T1000 (cell line): ENCODE measurements at regions not wholly inside any gene's neighbourhood (a gene's known extent, or its start where the extent isn't known, plus 50 kb on each side); places are given as distances from the start of the nearest gene placed in this dataset.
"Not testable (repeated sequence)": the region's sequence is repeated elsewhere in the genome, so short reads cannot be mapped to it uniquely, and the experiment has no call there.

Experiments
- DNase-seq: peaks from one replicate; lab custom pipeline; 2025; ENCODE audit warnings: mixed read lengths; lab: John Stamatoyannopoulos, UW

DNA sequence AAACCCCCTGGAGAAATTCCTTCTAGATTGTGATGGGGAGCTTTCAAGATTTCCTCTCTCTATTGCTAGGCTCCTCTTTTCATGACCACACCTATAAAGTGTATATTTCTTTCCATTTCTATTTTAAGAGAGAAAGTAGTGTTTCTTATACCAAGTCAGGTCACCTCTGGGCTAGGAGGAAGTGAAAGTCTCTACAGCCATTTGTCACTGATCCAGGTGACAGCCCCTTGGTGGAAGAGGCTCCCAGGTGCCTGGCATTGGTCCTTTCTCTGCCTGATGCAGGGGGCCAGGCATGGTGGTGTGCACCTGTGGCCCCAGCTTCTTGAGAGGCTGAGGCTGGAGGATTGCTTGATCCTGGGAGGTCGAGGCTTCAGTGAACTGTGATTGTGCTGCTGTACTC, 64.7 kb downstream of the DHCR7 start:
- DNase-seq: no peak

DNA sequence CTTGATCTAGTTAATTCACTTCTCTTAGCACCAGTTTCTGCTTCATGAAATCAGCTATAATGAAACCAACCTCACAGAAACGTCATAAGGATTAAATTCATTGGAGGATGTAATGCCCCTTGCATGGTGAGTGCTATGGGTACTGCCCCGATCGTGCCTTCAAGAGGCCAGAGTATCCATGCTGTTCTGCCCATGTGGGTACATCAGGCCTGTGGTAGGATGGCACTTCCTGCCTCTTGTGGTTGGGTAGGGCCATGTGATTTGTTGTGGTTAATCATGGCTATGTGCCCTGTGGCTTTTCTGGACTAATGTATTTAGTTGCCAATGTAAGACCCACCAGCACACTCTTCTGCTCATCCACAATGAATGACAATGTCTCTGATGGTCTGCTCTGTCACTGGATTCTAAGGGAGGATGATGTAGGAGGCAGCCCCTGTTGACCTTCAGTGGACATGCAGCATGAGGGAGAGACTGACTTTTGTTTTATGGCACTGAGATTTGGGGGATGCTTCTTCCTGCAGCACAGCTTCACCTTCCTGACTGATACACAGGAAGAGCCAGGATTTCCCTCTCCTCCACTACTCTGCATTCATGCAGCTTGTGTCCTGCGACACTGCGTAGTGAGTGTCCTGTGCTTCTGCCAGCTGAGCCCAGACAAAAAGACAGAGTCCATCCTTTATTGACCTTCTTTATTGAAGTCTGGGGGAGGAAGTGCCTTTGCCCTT, 66.2 kb downstream of the DHCR7 start:
- DNase-seq: no peak

DNA sequence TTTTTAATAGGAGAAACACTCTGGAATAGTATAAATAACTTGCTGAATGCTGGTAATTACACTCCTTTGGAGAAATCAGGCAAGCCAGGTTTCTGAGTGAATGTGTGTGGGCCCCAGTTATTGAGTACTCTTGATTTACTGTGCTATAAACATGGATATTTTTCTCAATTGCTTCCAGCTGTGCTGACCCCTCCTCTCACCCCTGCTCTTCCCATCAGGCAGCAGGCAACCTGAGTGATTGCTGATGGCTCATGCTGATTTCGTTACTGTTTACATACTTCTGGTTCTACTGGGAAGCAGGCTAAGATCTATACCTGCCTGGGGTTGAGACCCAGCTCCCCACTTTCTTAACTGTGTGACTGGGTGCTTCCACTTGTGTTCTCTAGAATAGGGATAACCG, 68.5 kb downstream of the DHCR7 start:
- no peak for DNase-seq

DNA sequence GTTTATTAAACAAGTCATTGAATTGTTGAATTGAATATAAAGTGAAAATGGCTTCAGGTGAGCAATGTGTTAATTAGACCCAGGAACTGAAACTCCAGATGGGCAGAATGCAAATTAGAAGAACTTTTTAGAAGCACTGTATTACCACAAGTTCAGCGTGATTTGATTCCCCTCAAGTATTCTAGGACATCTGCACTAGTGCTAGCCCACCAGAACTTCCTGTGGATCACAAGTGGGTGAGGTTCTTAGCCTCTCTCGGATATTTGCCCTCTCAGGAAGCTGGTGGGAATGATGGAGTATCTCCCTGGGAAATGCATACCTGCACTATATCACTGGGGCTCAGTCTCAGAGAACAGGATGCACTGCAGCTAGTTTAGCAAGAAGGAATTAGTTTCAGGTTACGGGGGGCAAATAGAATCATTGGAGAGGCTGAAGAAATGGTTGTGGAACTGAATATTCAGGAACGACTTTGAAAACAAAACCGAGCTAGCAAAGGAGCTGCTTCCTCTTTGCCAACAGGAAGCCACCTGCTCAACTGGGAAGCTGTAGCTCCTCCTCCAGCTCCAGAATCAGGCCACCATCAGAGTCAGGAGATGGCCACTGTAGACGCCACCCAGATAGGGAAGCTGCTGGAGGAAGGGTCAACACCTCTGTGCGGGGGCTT, 74.3 kb downstream of the DHCR7 start:
- no peak for DNase-seq

DNA sequence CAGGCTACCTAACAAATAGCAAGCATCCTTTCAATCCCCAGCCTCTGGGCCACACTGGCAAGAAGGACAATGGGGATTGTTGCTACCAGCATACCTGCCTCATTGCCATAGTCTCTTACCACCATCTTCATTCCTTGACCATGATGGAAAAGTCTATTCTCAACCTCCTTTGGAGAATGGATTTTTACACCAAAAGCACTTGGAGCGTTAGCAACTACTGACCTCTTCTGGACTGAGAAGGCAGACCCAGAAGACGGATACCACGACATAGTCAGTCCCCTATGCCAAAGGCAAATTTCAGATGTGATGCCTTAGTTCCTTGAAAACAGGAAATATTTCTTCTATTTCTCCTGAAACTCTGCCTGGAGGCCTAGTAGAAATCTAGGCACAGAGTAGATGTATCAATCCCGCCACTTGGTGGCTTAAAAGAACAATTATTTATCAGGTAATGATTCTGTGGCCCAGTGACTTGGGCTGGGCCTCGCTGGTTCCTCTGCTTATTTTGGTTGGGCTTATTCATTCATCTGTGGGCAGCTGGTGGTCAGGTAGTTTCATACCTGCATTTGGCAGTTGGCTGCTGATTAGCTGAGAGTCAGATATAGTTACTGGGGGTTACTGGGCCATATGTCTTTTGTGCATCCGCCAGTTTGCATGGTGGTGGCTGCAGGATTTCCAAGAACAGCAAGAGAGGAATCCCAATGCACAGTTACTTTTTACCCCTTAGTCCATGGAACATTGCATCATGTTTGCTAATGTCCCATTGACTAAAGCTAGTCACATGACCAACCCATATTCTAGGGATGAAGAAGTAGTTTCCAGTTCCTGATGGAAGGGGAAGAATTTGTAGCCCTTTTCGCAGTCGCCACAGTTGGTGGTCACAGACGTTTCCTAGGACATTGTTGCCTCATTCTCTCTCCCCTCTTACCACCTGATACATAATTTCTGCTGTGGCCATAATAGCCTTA, 75.2 kb downstream of the DHCR7 start:
- peak; percentile 12 for DNase-seq

DNA sequence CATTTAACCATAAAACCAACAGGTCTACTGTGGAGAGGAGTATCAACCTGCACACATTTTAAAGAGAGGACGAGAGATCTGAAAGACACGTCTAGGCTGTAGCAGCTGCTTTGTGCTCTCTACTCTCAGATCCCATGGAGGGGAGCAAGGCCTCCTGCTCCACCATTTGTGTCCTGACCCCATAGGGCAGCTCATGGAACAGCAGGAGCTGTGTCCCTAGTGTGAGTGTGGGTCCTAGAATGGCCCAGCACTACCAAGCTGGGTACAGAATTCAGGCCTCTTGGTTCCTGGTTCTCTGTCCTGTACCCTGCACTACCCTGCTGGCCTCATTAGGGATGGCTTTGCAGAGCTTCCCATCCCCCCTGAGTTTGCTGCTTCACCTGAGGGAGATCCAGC, 76.5 kb downstream of the DHCR7 start:
- DNase-seq: no peak

DNA sequence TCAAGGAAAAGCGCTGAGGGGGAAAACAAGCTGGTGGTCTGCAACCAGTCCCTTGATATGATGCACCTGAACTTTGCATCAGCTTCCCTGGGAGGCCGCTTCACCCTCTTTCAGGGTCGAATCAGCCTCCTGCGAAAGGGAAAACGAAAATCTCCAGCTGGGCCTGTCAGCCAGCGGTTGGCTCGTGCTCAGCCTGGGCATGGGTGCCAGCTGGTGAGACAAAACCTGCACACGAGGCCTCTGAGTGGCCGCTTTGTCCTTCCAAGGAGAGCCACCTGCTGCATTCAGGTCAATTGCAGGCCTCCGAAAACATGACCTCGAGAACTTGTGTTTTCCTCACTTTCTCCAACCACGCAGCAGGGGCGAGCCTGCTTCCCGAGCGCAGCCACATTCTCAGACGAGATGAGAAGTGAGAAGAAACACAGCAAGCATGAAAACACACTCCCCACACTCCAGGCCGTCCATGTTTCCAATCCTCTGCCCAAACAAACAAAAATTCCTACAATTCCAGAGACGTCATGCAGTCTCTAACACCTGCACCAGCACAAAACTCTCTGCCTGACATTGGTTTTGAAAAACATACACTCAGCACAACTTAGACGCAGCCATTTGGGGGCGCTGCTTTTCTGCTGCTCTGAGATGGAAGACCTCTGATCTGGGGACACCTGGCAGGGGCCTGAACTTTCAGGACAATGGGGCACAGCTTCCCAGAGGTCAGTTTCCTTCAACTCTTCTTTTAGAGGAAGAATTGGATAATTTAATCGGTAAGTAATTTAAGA, 77.1 kb downstream of the DHCR7 start:
- DNase-seq: no peak

DNA sequence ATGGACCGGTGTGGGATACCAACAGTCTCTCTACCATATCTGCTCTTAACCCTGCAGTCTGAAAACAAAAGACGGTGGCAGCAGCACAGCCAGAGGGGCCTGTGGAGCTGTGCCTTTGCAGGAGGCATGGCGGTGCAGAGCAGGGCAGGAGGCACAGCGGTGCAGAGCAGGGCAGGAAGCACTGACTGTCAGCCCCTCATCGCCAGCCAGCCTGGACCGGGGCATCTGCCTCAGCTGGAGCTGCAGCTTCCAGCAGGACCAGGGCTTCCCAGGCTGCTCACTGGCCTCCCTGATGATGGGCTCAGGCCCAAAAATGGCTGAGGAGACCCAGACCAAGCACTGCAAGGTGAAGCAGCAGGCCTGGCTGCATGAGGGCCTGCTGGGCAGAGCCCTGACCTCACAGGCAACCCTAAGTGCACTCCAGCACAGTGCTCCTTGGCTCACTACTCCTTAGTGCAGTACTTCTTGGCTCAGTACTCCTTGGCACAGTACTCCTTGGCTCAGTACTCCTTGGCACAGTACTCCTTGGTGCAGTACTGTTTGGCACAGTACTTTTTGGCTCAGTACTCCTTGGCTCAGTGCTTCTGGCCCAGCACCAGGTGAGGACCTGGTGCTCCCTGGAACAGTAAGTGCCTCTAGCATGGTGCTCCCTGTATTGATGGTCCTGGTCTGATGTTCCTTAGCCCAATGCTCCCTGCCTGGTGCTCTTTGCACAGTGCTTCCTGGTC, 78.0 kb downstream of the DHCR7 start:
- no peak for DNase-seq

DNA sequence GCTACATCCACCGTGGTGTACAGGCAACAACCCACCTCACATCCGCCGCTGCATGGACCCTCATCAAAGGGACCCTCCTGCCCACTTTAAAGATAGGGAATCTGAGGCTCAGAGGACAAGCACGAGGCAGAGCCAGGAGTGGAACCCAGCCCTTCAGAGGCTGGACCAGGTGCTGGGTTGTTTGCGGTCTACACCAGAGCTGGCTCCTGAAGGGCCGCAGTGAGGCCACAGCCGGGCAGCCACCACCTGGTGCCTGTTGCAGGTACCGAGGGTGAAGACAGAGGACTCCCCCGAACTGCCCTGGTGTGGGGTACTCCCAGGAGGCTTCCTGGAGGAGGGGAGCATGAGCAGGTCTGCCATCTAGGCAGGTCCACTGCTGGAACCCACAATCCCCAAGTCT, 78.8 kb downstream of the DHCR7 start:
- no peak for DNase-seq

DNA sequence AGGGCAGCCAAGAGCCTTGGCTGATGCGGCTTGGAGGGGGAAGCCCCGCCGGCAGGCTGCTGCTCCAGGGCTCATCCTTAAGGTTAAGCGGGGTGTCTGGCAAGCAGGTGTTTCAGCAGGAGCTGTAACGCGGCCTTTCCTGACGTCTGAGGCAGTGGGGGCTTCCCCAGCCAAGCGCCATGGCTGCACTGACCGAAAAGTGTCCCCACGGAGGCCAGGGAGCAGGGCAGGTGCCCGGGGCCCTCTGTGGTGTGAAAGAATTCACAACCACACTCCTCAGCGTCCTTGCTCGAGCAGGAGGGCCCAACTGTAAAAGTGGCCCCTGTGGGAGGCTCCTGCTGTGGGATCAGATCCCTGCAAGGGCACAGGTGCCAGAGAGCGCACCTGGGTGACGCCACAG, 79.2 kb downstream of the DHCR7 start:
- DNase-seq: no peak

DNA sequence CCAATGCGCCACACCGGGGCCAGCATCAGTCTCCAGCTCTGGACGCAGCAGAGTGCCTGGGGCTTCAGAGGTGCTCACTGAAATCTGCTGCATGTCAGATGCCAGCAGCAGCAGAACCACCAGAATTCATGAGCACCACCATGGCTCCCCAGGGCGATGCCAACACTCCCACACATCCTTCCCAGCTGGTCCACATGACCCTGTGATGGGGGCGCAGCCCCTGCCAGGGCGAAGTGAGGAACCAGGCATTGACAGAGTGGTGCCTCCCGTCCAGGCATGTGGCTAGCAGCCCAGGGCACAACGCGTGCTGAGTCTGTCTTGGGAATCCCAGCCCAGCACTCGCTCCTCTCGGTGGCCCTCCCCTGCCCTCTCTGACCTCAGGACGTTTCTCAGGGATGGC, 80.4 kb downstream of the DHCR7 start:
- no peak for DNase-seq

DNA sequence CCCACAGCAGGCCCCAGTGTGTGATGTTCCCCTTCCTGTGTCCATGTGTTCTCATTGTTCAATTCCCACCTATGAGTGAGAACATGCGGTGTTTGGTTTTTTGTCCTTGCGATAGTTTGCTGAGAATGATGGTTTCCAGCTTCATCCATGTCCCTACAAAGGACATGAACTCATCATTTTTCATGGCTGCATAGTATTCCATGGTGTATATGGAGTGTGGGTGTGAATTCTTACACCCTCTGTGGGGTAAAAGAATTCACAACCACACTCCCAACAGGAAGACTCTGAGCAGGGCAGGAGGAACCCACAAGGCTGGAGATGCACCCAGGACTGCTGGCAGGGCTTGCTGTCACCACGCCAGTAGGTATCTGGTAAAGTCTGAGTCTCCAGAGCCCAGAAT, 80.9 kb downstream of the DHCR7 start:
- DNase-seq: not testable (repeated sequence)

DNA sequence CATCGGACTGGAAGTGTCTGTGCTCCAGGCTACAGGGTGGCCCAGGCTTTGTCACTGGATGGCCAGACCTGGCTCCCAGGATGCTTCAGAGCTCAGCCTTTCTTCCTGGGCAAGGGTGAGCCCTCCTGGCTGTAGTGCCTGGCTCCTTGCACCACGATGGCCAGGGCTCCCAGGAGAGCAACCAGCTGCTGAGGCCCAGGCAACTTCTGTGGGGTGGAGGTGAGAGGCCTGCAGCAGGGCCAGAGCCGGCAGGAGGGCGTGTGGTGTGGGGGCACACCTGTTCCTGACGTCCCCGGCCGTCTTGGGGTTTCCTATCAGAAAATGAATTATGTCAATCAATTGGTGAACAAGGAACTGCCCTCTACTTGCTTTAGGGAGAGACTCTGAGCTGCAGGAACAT, 82.1 kb downstream of the DHCR7 start:
- no peak for DNase-seq

DNA sequence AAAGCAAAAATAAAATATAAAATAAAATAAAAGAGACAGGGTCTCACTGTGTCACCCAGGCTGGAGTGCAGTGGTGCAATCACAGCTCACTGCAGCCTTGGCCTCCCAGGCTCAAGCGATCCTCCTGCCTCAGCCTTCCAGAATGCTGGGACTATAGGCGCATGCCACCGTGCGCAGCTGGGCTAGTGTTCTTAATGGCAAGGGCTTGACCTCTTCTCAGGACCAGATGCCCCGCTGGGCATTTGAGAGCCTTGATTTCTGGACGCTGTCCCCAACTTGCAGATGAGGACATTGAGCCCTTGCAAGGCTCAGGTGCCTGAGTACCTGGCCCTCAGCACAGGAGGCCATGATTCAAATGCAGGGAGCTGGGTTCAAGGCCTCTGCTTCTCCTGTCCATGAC, 82.6 kb downstream of the DHCR7 start:
- DNase-seq: no peak

DNA sequence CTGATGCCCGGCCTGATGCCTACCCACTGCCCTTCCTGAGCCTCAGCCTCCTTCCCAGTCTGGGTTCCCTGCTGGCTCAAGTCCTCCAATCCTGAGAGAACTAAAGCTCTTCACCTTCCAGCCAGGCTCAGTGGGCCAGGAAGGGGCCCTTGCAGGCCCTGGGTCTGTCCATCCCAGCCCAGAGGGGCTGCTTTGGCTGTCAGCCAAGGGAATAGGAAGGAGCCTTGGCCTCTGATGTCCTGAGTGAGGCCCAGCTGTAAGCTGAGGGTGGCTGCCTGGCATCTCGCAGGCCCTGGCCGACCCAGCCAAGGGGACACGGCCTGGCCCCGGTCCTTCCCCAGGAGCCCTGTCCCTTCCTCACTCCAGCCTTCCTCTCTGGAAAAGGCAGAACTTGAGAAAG, 83.4 kb downstream of the DHCR7 start:
- no peak for DNase-seq

DNA sequence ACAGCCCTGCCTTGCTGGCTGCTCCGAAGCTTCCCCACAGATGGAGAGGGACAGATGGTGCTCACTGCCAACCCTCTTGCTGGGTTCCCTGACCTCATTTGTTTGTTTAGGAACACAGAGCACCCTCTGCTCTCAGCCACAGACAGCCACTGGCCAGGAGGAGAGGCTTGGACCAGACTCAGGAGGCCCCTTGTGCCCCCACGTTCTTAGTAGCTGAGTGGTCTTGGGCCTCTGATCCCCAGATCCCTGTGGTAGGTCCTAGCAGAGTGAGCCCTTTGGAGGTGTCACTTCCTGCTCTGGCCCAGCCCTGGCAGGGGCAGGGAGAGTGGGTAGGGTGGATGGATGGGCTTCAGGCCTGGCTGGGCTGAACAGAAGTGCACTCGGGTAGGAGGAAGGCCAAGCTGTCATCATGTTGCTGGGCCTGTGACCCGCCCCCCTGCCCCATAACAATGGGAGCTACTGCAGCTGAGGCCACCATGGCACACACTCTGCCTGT, 84.0 kb downstream of the DHCR7 start:
- no peak for DNase-seq

DNA sequence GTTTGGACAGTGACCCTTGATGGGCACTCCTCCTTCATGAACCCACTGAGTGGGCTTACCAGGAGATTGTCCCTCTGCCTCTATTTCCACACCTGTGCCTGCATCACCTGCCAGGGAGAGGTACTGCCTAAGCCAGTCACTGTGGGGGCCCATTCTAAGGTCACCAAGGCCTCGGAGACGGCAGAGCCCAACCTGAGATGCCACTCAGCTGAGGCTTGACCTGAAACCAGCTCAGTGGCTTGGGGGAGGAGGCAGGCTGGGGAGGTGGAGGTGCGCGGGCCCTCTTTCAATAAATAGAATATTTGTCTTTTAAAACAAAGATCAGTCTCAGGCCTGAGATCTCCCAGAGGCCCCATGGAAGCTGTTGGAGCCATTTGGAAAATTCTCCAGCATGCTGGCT, 84.5 kb downstream of the DHCR7 start:
- DNase-seq: no peak

DNA sequence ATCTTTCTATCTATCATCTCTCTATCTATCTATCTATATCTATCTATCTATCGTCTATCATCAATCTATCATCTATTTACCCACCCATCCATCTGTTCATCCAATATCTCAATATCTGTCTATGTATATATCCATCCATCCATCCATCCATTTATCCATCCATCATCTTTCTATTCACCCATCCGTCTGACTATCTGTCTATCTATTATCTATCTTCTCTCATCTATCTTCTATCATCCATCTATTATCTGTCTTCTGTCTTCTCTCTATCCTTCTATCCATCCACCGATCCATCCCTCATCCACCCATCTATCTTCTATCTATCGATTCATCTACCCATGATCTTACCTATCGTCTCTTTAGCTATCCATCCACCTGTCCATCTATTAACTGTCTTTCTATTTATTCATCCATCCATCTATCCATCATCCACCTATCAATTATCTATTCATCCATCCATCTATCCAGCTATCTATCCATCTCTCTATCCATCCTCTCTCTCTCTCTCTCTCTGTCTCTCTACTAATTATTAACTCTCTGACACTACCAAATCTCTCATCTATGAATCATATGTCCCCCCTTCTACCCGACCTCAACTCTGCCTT, 89.1 kb downstream of the DHCR7 start:
- no peak for DNase-seq

DNA sequence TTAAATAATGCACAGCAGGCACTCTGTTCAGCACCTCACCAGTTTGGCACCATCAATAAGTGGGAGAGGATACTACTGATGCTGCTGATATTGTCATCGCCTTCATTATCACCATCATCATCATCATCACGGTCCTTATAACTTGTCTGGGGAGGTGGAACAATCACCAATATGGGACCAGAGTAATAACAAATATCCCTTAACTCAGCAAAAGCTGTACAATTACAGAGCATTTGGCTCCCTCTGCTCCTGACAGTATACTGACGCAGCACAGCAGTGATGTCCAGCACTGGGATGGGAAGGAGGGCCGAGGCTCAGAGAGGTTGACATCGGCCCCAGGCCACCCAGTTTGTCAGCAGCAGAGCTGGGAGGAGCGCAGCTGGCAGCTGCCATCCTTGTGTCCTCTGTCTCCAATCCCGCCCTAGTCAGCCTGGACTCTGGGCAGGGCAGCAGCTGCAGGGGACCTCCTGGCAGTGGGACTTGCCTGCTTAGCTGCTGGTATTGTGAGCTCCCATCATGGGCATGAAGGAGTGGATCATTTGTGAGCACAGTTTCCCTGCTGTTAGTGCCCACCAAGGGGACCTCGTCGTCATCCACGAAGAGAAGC, 90.0 kb downstream of the DHCR7 start:
- no peak for DNase-seq

DNA sequence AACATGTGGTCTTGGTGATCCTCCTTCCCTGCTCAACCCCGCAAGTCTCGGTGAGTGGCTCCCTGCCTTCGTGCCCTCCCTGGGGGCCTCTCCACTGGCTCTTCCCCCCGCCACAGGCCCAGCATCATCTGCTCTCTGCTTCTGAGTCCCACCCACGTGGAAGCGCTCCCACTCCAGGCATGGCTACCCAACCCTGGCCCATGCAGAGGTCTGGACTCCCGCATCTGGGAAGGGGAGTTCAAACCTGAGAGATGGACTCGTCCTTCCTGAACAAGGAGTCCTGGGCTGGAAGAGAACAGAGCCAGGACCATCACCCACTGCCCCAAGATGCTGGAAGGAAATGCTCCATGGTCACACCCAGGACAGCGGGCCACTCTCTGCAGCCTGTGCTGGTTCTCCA, 90.8 kb downstream of the DHCR7 start:
- DNase-seq: no peak
